ENCODE measurements at regions not wholly inside any gene's neighbourhood (a gene's known extent, or its start where the extent isn't known, plus 50 kb on each side); places are given as distances from the start of the nearest gene placed in this dataset.

- TF ChIP-seq ESRRA (CRISPR knock-in tag; IDR thresholded peaks at IDR 0.05; ENCODE audit: borderline replicate concordance): no peak
- no peak for TF ChIP-seq CTCF (IDR thresholded peaks at IDR 0.05)
- TF ChIP-seq ZNF512 (CRISPR knock-in tag; IDR thresholded peaks at IDR 0.05; ENCODE audit: borderline replicate concordance): no peak
- TF ChIP-seq SP1 (CRISPR knock-in tag; conservative IDR thresholded peaks at IDR 0.05): no peak
- TF ChIP-seq ATF2 (CRISPR knock-in tag; IDR thresholded peaks at IDR 0.05; ENCODE audit: borderline replicate concordance, low read depth): no peak
- TF ChIP-seq TCF7 (CRISPR knock-in tag; IDR thresholded peaks at IDR 0.05; ENCODE audit: low read depth): no peak
- TF ChIP-seq FOXP1 (CRISPR knock-in tag; IDR thresholded peaks at IDR 0.05; ENCODE audit: borderline replicate concordance): no peak
- TF ChIP-seq CREB1 (CRISPR knock-in tag; IDR thresholded peaks at IDR 0.05): no peak
- TF ChIP-seq JUN (CRISPR knock-in tag; IDR thresholded peaks at IDR 0.05): no peak
- TF ChIP-seq KAT7 (CRISPR knock-in tag; IDR thresholded peaks at IDR 0.05; ENCODE audit: borderline replicate concordance): no peak
- no peak for TF ChIP-seq NR3C1 (CRISPR knock-in tag; conservative IDR thresholded peaks at IDR 0.05; ENCODE audit: low read depth)
- no peak for TF ChIP-seq ZBTB21 (CRISPR knock-in tag; IDR thresholded peaks at IDR 0.05; ENCODE audit: borderline replicate concordance)
- no peak for TF ChIP-seq FOXP4 (CRISPR knock-in tag; IDR thresholded peaks at IDR 0.05)
Measured at GRCh38 chr12:127589541-127589940, 677.4 kb upstream of the TMEM132C start.
